HG02852 (cell line): ENCODE measurements at regions not wholly inside any gene's neighbourhood (a gene's known extent, or its start where the extent isn't known, plus 50 kb on each side); places are given as distances from the start of the nearest gene placed in this dataset.
A peak's percentile ranks its signal among the peaks of the same experiment; 100 is the strongest.

Experiments used
- ATAC-seq: cut with Tn5 transposase; IDR thresholded peaks from one replicate; pipeline ENCODE4 v1.9.1; 2021; ENCODE audit warnings: mild to moderate bottlenecking, moderate library complexity; ENCODE audit not compliant: unreplicated experiment

GRCh38 chr3:159853506-159853864 lies 135.2 kb upstream of the IL12A start:
- ATAC-seq, result no peak

- no peak for ATAC-seq
These were observed 134.0 kb upstream of the IL12A start for GRCh38 chr3:159854500-159855124.

DNA sequence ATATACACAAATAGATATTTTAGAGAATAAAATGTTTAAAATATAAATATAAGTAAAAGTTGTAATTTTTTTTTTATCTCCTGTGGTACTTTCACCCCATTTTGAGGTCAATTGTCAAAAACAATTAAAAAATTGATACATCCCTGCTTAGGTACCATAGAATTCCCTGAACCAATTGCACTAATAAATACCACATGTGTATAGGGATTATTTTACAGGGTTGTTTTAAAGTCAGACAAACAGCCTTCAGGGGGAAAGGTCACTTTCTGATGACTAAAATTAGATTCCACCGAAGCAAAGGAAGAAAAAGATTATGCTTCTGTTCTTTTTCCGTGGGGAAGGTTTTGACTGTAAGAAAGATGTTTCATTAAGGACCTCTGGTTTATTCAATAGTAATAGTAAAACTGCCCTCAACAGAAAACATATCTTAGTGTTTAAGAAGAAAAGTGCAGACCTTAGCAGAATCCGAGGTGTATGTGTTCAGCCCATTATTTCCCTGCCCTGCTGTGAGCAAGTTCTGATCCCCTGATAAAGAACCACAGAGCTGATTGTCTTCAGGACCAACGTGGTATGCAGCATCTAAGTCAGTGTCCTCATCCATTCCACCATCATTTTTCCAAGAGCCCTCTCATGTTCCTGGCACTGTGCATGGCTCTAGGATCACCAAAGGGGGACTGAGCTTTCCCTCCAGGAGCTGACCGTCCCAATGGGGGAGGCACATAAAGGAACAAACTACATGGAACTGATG lies 132.9 kb upstream of the IL12A start:
- no peak for ATAC-seq

GRCh38 chr3:159856590-159857104 lies 132.0 kb upstream of the IL12A start:
- ATAC-seq, result no peak

DNA sequence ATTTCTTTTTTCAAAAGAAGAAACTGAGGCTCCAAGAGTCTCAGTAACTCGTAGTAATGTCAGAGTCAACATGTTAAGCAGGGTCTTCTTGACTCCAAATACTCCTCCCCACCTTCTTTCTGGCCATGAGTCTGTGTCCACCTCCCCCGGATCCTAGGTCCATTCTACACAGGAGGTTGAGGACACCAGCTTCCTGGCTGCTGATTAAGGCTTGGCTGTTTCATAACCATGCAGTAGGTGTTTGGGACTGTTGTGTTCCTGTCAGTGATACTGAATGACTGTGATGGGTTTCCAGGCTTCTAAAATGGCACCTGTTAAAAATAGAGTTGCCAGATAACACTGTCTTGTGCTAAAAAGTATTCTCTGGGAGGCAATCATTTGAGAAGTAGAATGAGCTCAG lies 130.8 kb upstream of the IL12A start:
- no peak for ATAC-seq

GRCh38 chr3:159858650-159859049 lies 130.0 kb upstream of the IL12A start:
- no peak for ATAC-seq

DNA sequence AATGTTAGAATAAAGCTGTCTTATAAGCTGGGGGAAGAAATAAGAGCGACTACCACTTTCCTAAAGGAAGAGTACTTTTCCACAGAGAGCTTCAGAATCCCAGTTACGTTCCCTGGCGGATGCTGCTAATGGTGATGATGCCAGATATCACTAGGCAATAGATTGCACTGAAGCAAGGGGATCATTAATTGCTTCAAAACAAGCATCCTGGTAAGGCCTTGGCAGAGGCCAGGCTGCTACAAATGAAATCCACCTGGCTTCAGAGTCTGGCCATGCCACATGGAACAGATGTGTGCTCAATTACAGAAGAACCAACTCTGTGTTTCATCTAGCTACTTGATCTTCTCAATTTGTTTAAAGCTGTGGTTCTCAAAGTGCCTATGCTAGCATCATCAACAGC lies 129.2 kb upstream of the IL12A start:
- ATAC-seq, result no peak

GRCh38 chr3:159859836-159860235 lies 128.8 kb upstream of the IL12A start:
- ATAC-seq, result no peak

DNA sequence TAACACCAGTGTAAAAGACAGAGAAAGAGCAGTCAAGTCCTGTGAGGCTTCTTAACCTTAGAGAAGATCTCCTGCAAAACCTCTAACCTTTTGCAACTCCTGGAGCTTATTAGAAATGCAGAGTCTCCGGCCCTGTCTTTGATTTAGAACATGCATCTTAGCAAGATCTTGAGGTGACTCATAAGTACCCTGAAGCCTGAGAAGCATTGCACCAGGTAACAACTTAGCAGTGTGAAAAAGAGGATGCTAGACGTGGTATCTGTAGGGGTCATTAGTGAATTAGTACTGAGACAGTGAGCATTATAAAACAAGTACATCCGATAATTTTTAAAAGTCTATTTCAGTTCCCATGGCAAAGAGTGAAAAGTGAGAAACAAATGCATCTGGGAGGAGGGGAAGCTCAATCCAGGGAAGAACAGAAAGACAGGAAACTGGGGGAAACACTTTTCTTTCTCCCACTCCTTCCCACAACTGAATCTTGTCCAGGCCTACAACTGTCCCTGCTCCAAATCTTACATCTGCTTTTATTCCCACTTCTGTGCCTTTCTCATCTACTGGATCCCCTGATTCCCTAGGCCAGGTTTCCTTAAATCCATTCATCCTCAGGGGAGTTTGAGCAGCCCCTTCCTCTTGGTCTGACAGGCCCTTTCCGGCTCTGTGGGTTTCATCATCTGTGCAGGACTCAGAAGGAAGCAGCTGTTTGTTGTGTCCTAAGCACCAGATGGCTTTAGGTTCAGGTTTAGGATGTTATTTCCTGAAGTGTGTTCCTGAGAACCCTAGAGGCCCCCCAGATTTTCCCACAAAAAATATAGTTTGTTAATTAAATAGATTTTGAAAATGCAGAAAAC lies 128.1 kb upstream of the IL12A start:
- peak; percentile 29 for ATAC-seq

GRCh38 chr3:159861369-159861987 lies 127.2 kb upstream of the IL12A start:
- ATAC-seq, result peak; percentile 79

- no peak for ATAC-seq
These were observed 123.5 kb upstream of the IL12A start for GRCh38 chr3:159865041-159865579.

DNA sequence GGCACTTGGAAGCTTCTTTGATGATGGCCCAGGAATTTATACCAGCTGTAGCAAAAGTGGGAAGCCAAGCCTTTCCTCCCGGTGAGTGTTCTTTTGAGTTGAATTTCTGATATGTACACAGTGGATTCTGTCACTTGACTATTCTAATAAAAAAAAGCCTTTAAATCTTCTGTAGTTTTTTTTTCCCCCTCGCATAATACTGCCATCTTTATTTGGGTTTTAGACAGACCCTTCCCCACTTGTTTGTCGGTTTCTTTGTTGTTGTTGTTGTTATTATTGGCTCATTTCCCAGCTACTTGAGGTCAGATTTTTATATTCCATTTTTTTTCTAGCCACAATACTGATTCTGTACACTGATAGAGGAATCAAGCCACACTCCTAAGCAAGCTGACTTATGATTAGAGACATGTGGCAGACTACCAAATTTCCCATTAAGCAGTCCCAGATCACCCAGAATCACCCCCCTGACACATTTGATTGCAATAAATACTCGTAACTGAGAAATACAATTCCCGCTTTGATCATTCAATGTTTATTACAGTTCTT lies 122.4 kb upstream of the IL12A start:
- ATAC-seq, result no peak

DNA sequence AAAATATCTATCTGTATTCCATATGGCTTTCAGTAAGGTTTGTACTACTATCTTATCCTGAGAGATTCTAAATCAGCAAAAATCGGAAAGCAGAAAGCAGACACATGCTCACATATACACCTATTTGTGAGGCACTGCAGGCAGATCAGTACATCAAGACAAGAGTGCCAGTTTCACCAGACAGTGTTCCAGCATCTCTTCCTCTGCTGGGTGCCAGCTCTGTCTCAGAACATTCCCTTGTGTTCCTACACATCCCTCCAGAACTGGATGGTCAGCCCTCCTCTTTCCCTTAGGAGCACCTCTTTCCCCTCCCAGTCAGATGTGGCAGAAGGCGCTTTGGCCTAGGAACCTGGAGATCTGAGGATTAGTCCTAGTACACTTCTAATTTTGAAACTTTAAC lies 121.3 kb upstream of the IL12A start:
- no peak for ATAC-seq

DNA sequence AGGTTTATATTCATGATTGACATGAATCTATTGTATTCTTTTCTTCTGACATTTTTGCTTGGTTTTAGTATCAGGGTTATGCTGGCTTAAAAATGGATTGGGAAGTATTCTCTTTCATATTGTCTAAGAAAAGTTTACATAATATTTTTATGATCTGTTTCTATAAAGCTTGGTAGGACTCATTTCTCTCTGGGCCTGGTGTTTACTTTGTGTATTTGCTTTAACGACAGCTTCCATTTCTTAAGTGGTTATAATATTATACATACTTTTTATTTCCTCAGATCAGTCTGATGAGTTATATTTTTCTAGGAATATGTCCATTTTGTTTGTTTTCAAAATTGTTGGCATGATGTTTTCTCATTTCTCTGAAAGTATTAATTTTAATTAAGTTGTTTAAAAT lies 117.9 kb upstream of the IL12A start:
- ATAC-seq, result no peak

DNA sequence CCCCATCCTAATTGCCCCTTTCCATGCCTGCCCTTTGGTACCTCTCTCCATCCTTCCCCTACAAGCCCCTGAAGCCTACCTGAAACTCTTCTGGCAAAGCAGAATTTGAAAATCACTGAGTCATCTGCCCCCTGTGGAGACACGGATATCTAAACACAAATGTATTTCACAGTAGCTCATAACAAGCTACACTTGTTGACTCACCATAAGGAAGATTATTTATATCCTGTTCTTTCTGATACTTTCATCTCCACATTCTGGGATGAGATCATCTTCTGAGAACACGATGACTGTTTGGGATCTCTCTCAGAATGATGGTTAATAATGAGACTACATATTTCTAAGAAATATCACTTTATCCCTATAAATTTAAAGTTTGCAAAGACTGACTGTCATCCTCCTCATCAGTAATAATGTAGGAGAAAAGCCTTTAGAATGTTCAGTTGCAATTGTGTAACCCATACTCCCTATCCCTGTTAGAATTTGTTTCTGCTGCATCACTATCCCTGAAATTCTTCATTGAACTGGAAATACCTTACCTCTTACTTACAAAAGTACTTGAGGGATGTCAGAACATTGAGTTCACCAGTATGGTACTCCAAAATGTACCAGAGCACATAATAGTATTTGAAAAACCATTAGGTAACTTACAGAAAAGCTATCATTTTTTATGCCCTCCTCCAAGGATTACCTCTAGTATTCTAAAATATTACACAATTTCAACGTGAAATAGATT lies 116.1 kb upstream of the IL12A start:
- no peak for ATAC-seq

DNA sequence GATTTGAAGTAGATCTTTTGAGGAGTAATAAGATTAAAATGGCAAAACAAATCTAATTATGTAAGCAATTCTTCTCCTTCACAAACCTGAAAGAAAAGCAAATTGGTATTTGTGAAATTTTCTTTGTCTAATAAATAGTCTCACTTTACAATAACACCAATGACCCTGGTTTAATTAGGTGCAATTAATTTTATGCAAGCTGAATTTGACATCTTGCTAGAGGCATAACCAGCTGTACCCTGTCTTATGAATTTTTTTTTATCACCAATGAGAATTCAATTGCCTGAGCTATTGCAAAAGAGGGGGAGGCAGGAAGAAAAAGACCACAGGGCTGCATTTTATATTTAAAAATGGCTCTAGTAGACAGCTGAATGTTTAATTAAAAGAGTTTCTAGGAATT lies 113.5 kb upstream of the IL12A start:
- no peak for ATAC-seq

GRCh38 chr3:159877924-159878323 lies 110.7 kb upstream of the IL12A start:
- ATAC-seq, result no peak

DNA sequence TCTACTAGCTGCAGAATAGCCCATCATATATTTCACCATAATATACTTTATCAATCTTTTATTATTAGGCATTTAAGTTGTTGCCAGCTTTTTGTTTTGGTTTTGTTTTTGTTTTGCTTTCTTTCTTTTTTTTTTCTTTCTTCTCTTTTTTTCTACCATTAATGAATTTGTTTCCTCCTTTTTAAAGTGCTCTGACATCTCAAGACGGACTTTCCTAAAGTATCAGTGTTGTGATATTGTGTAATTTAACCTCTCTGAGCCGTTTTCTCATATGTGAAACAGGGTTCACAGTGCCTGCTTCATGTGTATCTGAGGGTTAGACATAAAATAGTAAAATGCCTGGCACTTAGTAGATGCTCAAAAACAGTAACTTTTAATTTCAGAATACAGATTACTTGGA lies 109.5 kb upstream of the IL12A start:
- no peak for ATAC-seq

GRCh38 chr3:159879598-159879997 lies 109.0 kb upstream of the IL12A start:
- no peak for ATAC-seq

GRCh38 chr3:159881208-159881607 lies 107.4 kb upstream of the IL12A start:
- no peak for ATAC-seq
